ENCODE measurements at regions not wholly inside any gene's neighbourhood (a gene's known extent, or its start where the extent isn't known, plus 50 kb on each side); places are given as distances from the start of the nearest gene placed in this dataset.

DNA sequence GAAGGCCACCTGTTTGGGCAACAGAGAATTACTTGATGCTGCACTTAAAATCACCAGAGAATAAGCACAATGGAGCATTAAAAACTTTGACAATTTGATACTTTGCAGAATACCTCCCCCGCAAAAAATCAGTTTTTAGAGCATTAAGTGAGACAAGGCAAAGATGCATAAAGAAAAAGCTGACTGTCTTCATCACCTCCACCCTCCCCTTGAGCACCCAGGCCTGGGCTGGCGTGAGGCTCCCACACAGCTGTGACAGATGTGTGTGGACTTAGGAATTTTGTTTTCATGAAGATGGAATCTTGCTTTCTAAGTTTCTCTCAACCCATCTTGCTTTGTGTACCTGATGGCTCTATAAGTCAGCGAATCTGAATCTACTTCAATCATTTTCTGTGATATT is 242.2 kb downstream of the EMX2 start (continued):
- no peak for TF ChIP-seq SP4 (IDR thresholded peaks at IDR 0.05; ENCODE audit: low read length)
- no peak for TF ChIP-seq FOSL1 (IDR thresholded peaks at IDR 0.05; ENCODE audit: insufficient read depth, low read depth, low read length)
- no peak for TF ChIP-seq EGR1 (IDR thresholded peaks at IDR 0.05; ENCODE audit: borderline replicate concordance, low read depth, low read length)
- TF ChIP-seq EZH2 (IDR thresholded peaks at IDR 0.05; ENCODE audit: low read depth, low read length, severe bottlenecking) = no peak
- no peak for TF ChIP-seq CBX8 (IDR thresholded peaks at IDR 0.05; ENCODE audit: borderline replicate concordance, low read depth, low read length)
- no peak for TF ChIP-seq CREB1 (IDR thresholded peaks at IDR 0.05)
- TF ChIP-seq, protein P1, sequence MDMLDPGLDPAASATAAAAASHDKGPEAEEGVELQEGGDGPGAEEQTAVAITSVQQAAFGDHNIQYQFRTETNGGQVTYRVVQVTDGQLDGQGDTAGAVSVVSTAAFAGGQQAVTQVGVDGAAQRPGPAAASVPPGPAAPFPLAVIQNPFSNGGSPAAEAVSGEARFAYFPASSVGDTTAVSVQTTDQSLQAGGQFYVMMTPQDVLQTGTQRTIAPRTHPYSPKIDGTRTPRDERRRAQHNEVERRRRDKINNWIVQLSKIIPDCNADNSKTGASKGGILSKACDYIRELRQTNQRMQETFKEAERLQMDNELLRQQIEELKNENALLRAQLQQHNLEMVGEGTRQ (IDR thresholded peaks at IDR 0.05; ENCODE audit: low read length) = no peak

Measured in H1 (cell line).